Anterior cingulate cortex (tissue), 58 donors: ENCODE measurements at regions not wholly inside any gene's neighbourhood (a gene's known extent, or its start where the extent isn't known, plus 50 kb on each side); places are given as distances from the start of the nearest gene placed in this dataset.

Experiments used
- DNase-seq, 58 donors: peaks; one replicate each; lab custom pipeline; 2025; lab: John Stamatoyannopoulos, UW

GRCh38 chr3:72543246-72543645 lies 305.0 kb downstream of the SHQ1 start:
- DNase-seq = no peak

GRCh38 chr3:72542781-72543180 lies 305.5 kb downstream of the SHQ1 start:
- DNase-seq = no peak

GRCh38 chr3:72539856-72540255 lies 308.4 kb downstream of the SHQ1 start:
- DNase-seq = no peak

- DNase-seq = no peak
Measured at GRCh38 chr3:72538070-72538745, 310.0 kb downstream of the SHQ1 start.

- no peak for DNase-seq
Measured at GRCh38 chr3:72537448-72537847, 310.8 kb downstream of the SHQ1 start.

- no peak for DNase-seq
Measured at GRCh38 chr3:72536878-72537267, 311.4 kb downstream of the SHQ1 start.

- DNase-seq = no peak
Measured at GRCh38 chr3:72536206-72536877, 311.9 kb downstream of the SHQ1 start.

- DNase-seq = no peak
Measured at GRCh38 chr3:72535772-72536171, 312.5 kb downstream of the SHQ1 start.

- no peak for DNase-seq
Measured at GRCh38 chr3:72533591-72534473, 314.4 kb downstream of the SHQ1 start.

- DNase-seq = no peak
Measured at GRCh38 chr3:72530426-72530825, 317.8 kb downstream of the SHQ1 start.

- DNase-seq = no peak
Measured at GRCh38 chr3:72529081-72529480, 319.2 kb downstream of the SHQ1 start.

GRCh38 chr3:72523429-72524151 lies 324.7 kb downstream of the SHQ1 start:
- DNase-seq = peak in 19 of 58 donors; percentile 2 to 35 (median 7)

- no peak for DNase-seq
Measured at GRCh38 chr3:72520690-72521308, 327.4 kb downstream of the SHQ1 start.

GRCh38 chr3:72519946-72520604 lies 328.2 kb downstream of the SHQ1 start:
- no peak for DNase-seq

GRCh38 chr3:72517921-72518424 lies 330.3 kb downstream of the SHQ1 start:
- no peak for DNase-seq

- no peak for DNase-seq
Measured at GRCh38 chr3:72517336-72517735, 330.9 kb downstream of the SHQ1 start.

GRCh38 chr3:72516361-72516760 lies 331.9 kb downstream of the SHQ1 start:
- no peak for DNase-seq

- no peak for DNase-seq
Measured at GRCh38 chr3:72515941-72516340, 332.3 kb downstream of the SHQ1 start.

GRCh38 chr3:72515281-72515680 lies 333.0 kb downstream of the SHQ1 start:
- DNase-seq = no peak
